ENCODE measurements at regions not wholly inside any gene's neighbourhood (a gene's known extent, or its start where the extent isn't known, plus 50 kb on each side); places are given as distances from the start of the nearest gene placed in this dataset.

DNA sequence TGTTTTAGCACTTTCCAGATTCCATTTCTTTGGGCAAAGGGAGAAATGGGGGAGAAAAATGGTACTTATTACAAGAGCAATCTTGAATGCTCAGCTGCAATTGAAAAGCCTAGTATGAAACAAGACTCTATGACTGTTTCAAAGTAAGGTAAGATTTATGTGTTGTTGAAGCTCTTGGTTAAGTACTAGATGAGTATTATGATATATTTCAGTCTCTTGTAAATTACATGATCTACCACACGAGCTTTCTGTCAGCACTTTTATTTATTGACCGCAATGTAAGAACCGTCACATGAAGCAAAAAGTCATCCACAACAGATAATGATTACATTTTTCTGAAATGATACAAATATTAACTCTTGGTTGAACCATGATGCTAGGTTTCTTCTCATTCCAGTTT is 906.7 kb upstream of the CHORDC1 start:
- Histone ChIP-seq H3K36me3 (ENCODE audit: insufficient read depth in 1 of 2, low read depth in 1 of 2) (no peaks in the 10 kb centered on the region), H3K27me3 (ENCODE audit: insufficient read depth in 3 of 3, low read length in 2 of 3) (peaks cover 0 to 2% (median 0%) of the 10 kb centered on the region in 3 donors), H3K4me1 (no peaks in the 10 kb centered on the region), H3K4me3 (no peak overlapping the region), H3K27ac (no peak overlapping the region), H3K9me3 (no peaks in the 10 kb centered on the region)
- TF ChIP-seq, protein P1, sequence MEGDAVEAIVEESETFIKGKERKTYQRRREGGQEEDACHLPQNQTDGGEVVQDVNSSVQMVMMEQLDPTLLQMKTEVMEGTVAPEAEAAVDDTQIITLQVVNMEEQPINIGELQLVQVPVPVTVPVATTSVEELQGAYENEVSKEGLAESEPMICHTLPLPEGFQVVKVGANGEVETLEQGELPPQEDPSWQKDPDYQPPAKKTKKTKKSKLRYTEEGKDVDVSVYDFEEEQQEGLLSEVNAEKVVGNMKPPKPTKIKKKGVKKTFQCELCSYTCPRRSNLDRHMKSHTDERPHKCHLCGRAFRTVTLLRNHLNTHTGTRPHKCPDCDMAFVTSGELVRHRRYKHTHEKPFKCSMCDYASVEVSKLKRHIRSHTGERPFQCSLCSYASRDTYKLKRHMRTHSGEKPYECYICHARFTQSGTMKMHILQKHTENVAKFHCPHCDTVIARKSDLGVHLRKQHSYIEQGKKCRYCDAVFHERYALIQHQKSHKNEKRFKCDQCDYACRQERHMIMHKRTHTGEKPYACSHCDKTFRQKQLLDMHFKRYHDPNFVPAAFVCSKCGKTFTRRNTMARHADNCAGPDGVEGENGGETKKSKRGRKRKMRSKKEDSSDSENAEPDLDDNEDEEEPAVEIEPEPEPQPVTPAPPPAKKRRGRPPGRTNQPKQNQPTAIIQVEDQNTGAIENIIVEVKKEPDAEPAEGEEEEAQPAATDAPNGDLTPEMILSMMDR (IDR thresholded peaks at IDR 0.05): no peak
- 70 to 76% (median 75%) methylated on average over 3 of the region's 3 CpGs for WGBS, 3 donors
- intact Hi-C loops (cut with DNase I): no loop called here
- ATAC-seq (no peak), DNase-seq (no peak)

DNA sequence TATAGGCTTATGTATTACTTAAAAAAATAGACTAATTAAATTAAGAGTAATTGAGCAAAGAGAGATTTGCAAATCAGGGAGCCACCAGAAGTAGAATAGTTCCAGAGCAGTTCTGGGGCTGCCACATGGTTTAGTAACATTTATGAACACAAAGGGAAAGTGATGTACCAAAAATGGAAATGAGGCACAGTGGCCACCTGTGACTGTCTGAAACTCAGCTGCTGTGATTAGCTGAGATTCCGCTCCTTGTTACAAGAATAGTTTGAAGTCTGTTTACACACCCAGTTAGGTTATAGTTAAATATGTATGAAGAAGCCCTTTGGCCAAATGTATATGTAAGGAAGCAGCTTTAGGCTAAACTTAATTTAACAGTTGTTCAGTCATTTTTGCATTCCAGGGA is 901.5 kb upstream of the CHORDC1 start:
- H3K9me3 ChIP-seq: no peaks in the 10 kb centered on the region
- intact Hi-C loops (cut with DNase I): no loop called here
- H3K4me3 ChIP-seq: no peak overlapping the region
- no peak for ATAC-seq
- no peaks in the 10 kb centered on the region for H3K27me3 ChIP-seq (ENCODE audit: insufficient read depth in 3 of 3, low read length in 2 of 3)
- 57 to 67% (median 63%) methylated on average over 1 of the region's 1 CpG for WGBS, 3 donors
- H3K27ac ChIP-seq: no peak overlapping the region
- TF ChIP-seq, protein P1 (IDR thresholded peaks at IDR 0.05): no peak
- no peaks in the 10 kb centered on the region for H3K4me1 ChIP-seq
- no peak for DNase-seq
- no peaks in the 10 kb centered on the region for H3K36me3 ChIP-seq (ENCODE audit: insufficient read depth in 1 of 2, low read depth in 1 of 2)

DNA sequence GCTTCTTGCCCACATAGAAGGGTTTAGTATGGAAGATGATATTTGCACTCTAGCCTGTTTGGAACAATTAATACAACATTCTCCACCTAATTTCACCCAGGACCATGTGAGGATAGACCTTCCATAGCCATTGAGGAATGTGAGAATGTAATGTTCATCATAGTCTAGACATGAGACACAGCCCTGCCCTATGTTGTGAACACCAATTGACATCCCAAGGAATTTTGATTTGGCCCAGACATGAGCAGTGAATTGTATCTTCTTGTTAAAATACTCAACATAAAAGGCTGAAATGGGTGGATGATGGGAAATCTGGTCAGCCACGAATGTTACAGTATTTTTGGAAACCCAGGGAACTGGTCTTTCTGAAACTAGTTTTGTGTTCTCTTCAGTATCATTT is 892.3 kb upstream of the CHORDC1 start:
- no peaks in the 10 kb centered on the region for H3K36me3 ChIP-seq (ENCODE audit: insufficient read depth in 1 of 2, low read depth in 1 of 2)
- H3K27me3 ChIP-seq (ENCODE audit: insufficient read depth in 3 of 3, low read length in 2 of 3): no peaks in the 10 kb centered on the region
- H3K9me3 ChIP-seq: no peaks in the 10 kb centered on the region
- no peaks in the 10 kb centered on the region for H3K4me1 ChIP-seq
- no peak overlapping the region for H3K4me3 ChIP-seq
- TF ChIP-seq, protein P1 (IDR thresholded peaks at IDR 0.05): no peak
- WGBS, 3 donors: 39 to 62% (median 47%) methylated on average over 1 of the region's 1 CpG
- no peak for DNase-seq
- intact Hi-C loops (cut with DNase I): no loop called here
- no peak for ATAC-seq
- H3K27ac ChIP-seq: no peak overlapping the region

DNA sequence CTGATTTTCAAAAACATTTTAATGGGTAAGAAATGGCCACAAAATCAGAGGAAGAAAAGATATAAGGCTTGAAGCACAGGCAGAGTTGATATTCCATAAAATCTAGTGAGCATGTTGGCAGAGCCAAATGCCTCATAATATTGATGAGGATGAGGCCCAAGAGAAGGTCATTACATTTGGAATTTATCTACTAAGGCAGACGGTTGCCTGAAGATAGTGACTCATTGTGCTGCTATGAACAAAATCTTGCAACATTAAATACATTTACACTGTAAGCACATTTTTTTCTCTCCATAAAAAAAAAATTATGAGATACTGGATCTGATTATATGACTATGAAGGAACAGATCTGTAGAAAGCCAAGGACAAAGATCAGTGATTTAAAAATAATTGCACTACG is 881.4 kb upstream of the CHORDC1 start:
- Histone ChIP-seq H3K27me3 (ENCODE audit: insufficient read depth in 3 of 3, low read length in 2 of 3) (no peaks in the 10 kb centered on the region), H3K27ac (no peak overlapping the region), H3K36me3 (ENCODE audit: insufficient read depth in 1 of 2, low read depth in 1 of 2) (no peaks in the 10 kb centered on the region), H3K4me1 (no peaks in the 10 kb centered on the region), H3K9me3 (no peaks in the 10 kb centered on the region), H3K4me3 (no peak overlapping the region)
- intact Hi-C loops (cut with DNase I): no loop called here
- ATAC-seq (no peak), DNase-seq (no peak)
- TF ChIP-seq, protein P1 (IDR thresholded peaks at IDR 0.05): no peak
- WGBS, 3 donors: 50 to 52% (median 51%) methylated on average over 2 of the region's 2 CpGs

DNA sequence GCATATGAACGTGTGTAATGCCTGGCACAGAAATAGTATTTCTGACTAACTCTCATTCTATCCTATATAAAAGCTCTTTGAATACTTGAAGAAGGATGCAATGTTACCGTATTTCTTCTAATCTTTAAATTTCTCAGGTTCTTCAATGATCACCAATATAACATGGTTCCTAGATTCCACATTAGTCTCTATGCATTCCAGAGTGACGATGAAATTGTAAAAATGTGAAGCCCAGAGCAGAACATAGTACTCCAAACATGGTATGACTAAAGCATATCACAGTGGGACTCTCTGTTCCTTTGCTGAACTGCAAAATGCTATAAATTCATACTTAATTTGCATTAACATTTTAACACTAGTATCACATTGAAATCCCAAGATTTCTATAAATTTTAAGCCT is 877.6 kb upstream of the CHORDC1 start:
- no peak overlapping the region for H3K27ac ChIP-seq
- no peaks in the 10 kb centered on the region for H3K36me3 ChIP-seq (ENCODE audit: insufficient read depth in 1 of 2, low read depth in 1 of 2)
- no peaks in the 10 kb centered on the region for H3K27me3 ChIP-seq (ENCODE audit: insufficient read depth in 3 of 3, low read length in 2 of 3)
- no peaks in the 10 kb centered on the region for H3K4me1 ChIP-seq
- DNase-seq (no peak), ATAC-seq (no peak)
- WGBS, 3 donors: 39 to 52% (median 41%) methylated on average over 3 of the region's 3 CpGs
- TF ChIP-seq, protein P1 (IDR thresholded peaks at IDR 0.05): no peak
- no peak overlapping the region for H3K4me3 ChIP-seq
- intact Hi-C loops (cut with DNase I): no loop called here
- no peaks in the 10 kb centered on the region for H3K9me3 ChIP-seq

All from psoas muscle (tissue), 7 donors.